ENCODE measurements at regions not wholly inside any gene's neighbourhood (a gene's known extent, or its start where the extent isn't known, plus 50 kb on each side); places are given as distances from the start of the nearest gene placed in this dataset.
"Not testable (repeated sequence)": the region's sequence is repeated elsewhere in the genome, so short reads cannot be mapped to it uniquely, and the experiment has no call there.

DNA sequence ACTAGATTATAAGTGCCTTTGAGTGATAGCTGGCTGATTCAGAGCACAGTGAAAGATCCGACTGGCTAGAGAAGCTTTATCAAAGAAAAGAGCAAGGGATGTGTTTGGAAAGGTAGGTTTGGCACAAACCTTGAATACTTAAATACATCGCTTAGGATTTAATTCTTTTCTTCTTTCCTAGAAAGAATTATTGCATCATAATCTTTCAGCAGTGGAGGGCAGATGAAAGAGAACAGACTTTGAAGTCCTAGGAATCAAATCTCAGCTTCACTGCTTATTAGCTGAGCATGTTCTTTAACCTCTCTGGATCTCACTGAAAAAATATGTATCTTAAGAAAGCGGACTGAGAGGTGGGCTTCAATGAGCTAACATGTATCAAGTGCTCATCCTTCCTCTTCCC is 122.8 kb downstream of the ZNF365 start:
- DNase-seq (ENCODE audit: low read depth in 2 of 2): no peak

DNA sequence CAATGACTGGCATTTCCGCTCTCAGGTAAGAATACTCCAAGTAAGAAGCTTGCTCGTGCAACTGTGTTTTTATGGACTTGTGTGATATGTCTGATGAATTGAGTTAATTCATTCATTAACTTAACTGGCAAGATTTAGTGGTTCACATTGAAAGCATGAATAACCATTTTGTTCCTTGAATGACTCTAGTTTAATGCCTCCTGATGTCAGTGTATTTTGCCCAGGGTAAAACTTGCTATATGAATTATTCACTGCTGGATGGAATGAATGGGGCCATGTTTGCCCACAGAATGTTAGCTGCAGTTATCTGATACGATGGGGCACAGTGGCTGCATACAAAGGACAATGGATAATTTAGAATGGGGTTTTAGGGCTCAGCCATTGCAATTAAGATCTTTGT is 124.1 kb downstream of the ZNF365 start:
- no peak for DNase-seq (ENCODE audit: low read depth in 2 of 2)

DNA sequence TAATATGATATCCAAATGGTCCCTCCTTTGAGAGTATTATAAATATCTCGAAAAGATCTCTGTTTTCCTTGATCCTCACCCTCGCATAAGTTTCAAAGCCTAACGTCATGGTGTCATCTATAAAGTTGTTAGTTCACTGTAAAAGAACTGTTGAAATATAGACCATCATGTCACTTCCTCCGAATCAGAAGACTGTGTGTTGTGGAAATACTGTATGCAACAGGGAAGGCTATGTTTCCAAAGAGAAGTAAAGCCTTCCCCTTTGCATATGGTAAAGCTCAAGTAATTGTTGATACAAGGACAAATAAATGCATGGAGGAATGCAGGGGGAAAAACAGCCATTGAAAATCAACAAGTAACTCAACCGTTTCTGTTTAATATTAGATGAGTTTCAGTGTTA is 125.9 kb downstream of the ZNF365 start:
- not testable (repeated sequence) for DNase-seq (ENCODE audit: low read depth in 2 of 2)

GRCh38 chr10:62501547-62501946 is 127.4 kb downstream of the ZNF365 start:
- no peak for DNase-seq (ENCODE audit: low read depth in 2 of 2)

- no peak for DNase-seq (ENCODE audit: low read depth in 2 of 2)
Measured at GRCh38 chr10:62502995-62503613, 128.9 kb downstream of the ZNF365 start.

DNA sequence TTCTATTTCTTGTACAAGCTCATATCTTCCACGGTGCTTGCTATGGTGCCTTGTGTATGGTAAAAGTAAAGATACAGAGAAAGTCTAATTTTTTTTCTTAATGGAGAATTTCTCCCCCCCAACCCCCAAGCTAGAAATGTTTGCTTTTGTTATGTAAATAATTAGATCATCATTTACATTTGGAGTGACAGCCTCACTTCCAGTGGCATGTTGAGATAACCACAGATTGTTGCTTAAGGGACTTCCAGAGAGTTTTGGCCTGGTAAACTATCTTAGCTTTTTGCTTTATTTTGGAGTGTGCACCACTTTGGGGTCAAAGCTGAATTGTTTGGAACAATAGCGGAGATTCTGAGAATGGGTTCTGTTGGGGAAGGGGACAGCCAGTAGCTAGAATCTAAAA is 129.7 kb downstream of the ZNF365 start:
- no peak for DNase-seq (ENCODE audit: low read depth in 2 of 2)

- DNase-seq (ENCODE audit: low read depth in 2 of 2): no peak
Measured at GRCh38 chr10:62506371-62506770, 132.2 kb downstream of the ZNF365 start.

DNA sequence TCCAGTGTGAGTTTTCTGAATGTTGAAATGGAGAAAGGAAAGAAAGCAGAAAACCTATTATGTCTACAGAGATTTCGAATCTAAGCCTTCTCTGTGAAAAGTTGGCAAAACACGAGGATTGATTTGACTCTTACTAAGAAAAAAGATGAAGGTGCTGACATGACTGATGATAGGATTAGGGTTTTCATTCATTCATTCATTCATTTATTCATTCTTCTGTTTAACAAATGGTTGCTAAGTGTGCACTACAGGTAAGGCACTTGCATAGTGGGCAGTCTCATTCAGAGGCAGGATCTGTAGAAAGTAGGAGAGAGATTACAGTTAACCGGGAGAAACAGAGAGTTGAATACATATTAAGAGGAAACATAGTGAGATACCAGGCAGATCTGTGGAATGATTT is 137.1 kb downstream of the ZNF365 start:
- no peak for DNase-seq (ENCODE audit: low read depth in 2 of 2)

DNA sequence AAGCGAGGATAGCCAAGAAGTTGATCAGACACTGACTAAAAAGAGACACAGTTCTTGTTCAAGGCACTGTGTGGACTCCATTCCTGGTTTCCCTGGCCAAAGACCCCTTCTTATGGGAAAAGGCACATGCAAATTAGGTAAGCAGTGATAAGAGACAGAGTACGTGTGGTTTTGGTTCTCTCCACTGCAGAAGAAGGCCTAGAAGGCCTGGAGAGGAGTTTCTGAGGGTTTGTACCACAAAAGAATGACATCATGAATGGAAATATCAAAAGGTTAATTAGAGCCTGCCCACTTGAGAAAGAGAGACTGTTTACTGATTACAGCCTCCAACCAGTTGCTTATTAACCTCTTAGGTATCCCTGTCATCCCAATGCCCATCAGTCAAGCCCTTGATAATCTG is 137.5 kb downstream of the ZNF365 start:
- DNase-seq (ENCODE audit: low read depth in 2 of 2): no peak

DNA sequence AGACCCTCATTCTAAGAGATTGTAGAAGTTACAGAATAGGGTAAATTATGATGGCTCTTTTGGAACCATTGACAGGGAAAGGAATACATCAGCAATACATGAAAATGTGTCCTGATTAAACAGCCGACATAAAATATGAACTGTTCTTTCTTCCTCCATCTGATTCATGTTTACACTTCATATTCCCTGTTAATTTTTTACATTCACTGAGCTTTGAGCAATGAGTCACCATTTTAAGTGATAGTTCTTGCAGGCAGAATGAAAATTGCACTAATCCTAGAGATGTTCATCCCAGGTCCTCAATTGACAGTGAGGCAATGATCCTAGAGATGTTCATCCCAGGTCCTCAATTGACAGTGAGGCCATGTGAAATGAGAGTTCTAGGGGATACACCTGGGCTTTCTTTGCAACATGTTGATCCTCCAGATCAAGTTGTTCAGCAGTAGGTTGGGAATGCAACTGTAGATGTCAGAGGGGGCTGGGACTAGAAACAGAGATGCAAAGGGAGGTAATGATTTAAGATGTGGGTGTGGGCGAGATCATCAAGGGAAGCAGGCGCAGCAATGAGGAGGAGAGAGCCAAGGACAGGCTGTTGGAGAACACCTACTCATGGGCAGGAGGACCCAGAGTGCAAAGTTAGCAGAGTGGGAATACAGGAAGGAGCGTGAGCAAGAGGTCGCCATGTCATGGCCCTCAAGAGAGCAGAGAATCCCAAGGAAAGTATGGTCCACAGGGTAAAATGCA is 138.7 kb downstream of the ZNF365 start:
- no peak for DNase-seq (ENCODE audit: low read depth in 2 of 2)

DNA sequence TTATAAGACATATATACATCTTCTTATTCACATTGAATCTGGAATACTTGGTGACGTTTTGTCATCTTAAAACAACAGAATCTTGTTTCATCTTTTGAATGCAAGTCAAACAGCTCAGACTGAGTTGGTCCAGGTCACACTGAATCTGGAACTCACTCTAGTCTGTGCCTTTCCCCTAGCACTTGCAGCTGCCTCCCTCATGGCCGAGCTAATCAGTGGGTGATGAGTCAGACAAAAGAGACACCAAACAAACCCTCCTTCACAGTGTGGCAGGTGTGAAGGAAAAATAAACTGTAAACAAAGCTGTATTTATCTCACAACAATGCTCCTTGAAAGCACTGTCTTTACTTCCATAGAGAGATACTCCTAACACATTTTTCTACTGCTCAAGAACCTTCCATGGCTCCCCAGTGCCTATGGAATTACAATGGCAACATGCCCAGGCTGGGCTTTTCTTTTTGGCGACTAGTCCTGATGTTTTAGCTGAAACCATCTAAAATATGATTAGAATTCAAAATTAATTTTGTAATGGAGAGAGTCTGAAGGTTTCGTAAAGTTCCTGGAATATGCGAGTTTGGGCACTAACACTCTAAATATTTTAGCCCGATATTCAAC is 140.0 kb downstream of the ZNF365 start:
- DNase-seq (ENCODE audit: low read depth in 2 of 2): no peak

- no peak for DNase-seq (ENCODE audit: low read depth in 2 of 2)
Measured at GRCh38 chr10:62517252-62517651, 143.1 kb downstream of the ZNF365 start.

- no peak for DNase-seq (ENCODE audit: low read depth in 2 of 2)
Measured at GRCh38 chr10:62527019-62527827, 153.1 kb downstream of the ZNF365 start.

DNA sequence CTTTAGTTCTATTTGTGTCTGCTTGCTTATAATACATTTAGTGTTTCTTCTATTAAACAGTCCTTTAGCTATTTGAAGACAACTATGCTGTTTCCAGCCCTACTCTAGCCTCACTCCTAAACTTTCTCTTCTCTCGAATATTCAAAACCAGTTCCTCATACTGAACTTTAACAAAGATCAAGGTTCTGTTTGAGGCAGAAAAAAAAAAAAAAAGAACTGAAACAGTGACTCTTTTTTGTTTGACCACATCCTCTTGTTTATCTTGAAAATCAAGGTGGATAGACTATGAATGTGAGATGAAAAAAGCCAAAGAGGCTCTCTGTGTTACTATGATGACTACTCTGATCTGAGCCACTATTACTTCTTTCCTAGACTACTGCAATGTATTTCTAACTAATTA is 154.3 kb downstream of the ZNF365 start:
- no peak for DNase-seq (ENCODE audit: low read depth in 2 of 2)

DNA sequence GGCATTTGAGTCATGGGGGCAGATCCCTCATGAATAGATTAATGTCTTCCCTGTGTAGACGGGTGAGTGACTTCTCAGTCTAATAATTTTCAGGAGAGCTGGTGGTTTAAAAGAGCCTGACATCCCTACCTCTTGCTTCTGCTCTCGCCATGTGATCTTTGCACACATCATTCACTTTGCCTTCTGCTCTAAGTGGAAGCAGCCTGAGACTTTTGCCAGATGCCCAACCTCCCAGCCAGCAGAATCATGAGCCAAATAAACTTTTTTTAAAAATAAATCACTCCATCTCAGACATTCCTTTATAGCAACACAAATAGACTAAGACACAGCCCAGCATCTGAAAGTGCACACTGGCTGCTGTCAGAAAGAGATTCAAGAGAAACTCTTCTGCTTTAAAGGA is 155.2 kb downstream of the ZNF365 start:
- DNase-seq (ENCODE audit: low read depth in 2 of 2): no peak

- no peak for DNase-seq (ENCODE audit: low read depth in 2 of 2)
Measured at GRCh38 chr10:62534031-62534430, 159.9 kb downstream of the ZNF365 start.

DNA sequence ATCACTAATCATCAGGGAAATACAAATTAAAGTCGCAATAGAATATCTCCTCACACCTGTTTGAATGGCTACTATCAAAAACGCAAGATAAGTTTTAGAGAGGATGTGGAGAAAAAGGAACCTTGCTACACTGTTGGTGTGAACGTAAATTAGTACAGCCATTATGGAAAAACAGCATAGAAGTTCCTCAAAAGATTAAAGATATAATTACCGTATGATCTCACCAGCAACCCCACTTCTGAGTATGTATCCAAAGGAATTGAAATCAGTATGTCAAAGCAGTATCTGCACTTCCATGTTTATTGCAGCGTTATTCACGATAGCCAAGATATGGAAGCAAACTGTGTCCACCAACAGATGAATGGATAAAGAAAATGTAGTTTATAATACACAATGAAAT is 164.4 kb downstream of the ZNF365 start:
- no peak for DNase-seq (ENCODE audit: low read depth in 2 of 2)

DNA sequence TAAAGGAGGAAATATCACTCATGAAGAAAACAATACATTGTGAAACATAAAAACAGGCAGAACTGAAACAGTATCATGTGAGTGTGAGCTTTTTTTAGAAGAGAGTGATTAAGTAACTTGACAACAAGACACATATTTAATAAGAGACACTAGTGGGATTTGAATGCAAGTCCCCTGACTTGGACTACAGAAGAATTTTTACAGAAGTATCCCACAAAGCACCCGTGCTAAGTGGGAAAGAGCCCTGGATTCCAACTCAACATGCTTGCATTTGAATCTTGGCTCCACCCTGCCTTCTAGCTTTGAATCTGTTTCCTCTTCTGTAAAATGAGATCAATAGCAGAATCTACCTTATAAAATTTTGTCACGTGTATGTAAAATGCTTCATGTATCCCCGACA is 166.2 kb downstream of the ZNF365 start:
- peak in 1 of 2 donors; percentile 11 for DNase-seq (ENCODE audit: low read depth in 2 of 2)

DNA sequence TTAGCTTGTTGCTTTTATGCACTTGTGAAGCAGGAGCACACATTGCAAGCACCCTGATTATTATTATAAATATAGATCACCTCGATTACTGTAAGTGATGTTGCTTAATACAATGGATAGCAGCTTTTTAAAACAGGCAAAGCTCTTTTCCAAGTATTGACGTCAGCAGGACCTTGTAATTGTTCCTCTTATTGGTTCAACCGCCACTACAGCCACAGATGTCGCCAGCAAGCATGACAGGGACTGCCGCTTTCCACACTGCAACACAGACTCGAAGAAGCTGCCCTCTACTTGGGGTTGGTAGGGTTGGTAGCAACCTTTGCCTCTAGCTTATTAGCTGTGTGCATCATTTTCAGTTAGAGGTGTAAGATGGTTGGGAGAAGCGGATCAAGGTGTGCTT is 167.6 kb downstream of the ZNF365 start:
- no peak for DNase-seq (ENCODE audit: low read depth in 2 of 2)

GRCh38 chr10:62543571-62544355 is 169.6 kb downstream of the ZNF365 start:
- no peak for DNase-seq (ENCODE audit: low read depth in 2 of 2)

All from lung microvascular endothelial cell (primary cell).